Uterus (tissue), 2 donors: ENCODE measurements at regions not wholly inside any gene's neighbourhood (a gene's known extent, or its start where the extent isn't known, plus 50 kb on each side); places are given as distances from the start of the nearest gene placed in this dataset.

ENCODE experiments used
- CTCF ChIP-seq, 4 experiments: fragments of 200-600 bp in 2 of 4; fragments of 450-650 bp in 2 of 4; sonication (generic) in 2 of 4; IDR thresholded peaks; one replicate each; pipeline ENCODE4 v1.5.1; 2016 to 2019; ENCODE audit warnings: antibody characterized with exemption in 4 of 4, mild to moderate bottlenecking in 2 of 4, moderate library complexity in 1 of 4
- POLR2A ChIP-seq, 2 donors: fragments of 450-650 bp; IDR thresholded peaks; one replicate each; pipeline ENCODE4 v1.6.1; 2016; ENCODE audit warnings: antibody characterized with exemption in 2 of 2, mild to moderate bottlenecking in 1 of 2, moderate library complexity in 1 of 2

DNA sequence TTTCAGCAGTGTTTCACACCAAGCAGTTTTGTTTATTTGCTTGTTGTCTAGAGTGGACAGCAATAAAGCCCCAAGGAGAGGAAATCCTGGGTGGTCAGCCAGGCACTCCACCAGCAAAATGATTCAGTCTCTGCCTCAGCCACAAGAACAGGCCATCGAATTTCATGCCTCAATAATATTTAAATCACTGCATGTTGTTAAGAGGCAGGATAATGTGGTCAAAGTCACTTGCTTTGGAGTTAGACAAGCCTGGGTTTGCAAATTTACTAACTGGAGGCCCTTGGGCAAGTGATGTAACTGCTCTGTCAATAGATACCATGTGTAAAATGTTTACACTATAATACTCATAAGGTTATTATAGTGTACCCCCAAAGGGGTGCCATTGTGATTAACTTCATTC lies 349.6 kb downstream of the LMO4 start:
- no peak for TF ChIP-seq POLR2A (IDR thresholded peaks at IDR 0.05)
- TF ChIP-seq CTCF (IDR thresholded peaks at IDR 0.05) = no peak
